MCF 10A (cell line): ENCODE measurements at regions not wholly inside any gene's neighbourhood (a gene's known extent, or its start where the extent isn't known, plus 50 kb on each side); places are given as distances from the start of the nearest gene placed in this dataset.

Experiments used
- BruUV-seq: library from RNA; stranded (reverse); fragments of 400-500 nt; replicated peaks from 2 replicates; lab custom pipeline; 2021; lab: Mats Ljungman, UMichigan
- CTCF ChIA-PET: fragments of 300-600 bp; sonication (Branson Sonifier 250); formaldehyde crosslinking; extraction: SDS; loops from one replicate; lab custom pipeline; 2021; ENCODE audit warnings: antibody characterized with exemption, inconsistent platforms; lab: Yijun Ruan, JAX
- POLR2A ChIA-PET: fragments of 300-600, 350-650 bp; sonication (Branson Sonifier 250); formaldehyde crosslinking; extraction: SDS; loops from one replicate; lab custom pipeline; 2020; ENCODE audit warnings: antibody characterized with exemption, inconsistent platforms; lab: Yijun Ruan, JAX
- DNase-seq: peaks from one replicate; pipeline ENCODE4 v3.0.0-alpha.2; 2018; ENCODE audit not compliant: unreplicated experiment
- H3K27ac Mint-ChIP-seq: one replicate; pipeline ENCODE4 v1.8.0; 2022; ENCODE audit warnings: mild to moderate bottlenecking, low read depth, mixed read lengths; ENCODE audit not compliant: unreplicated experiment
- H3K27me3 Mint-ChIP-seq: one replicate; pipeline ENCODE4 v1.8.0; 2022; ENCODE audit warnings: mixed read lengths; ENCODE audit not compliant: insufficient read depth, unreplicated experiment
- H3K36me3 Mint-ChIP-seq: one replicate; pipeline ENCODE4 v1.8.0; 2022; ENCODE audit warnings: mild to moderate bottlenecking, moderate library complexity, mixed read lengths; ENCODE audit not compliant: insufficient read depth, unreplicated experiment
- H3K4me1 Mint-ChIP-seq: one replicate; pipeline ENCODE4 v1.8.0; 2022; ENCODE audit warnings: mixed read lengths; ENCODE audit not compliant: insufficient read depth, unreplicated experiment
- H3K4me3 Mint-ChIP-seq: one replicate; pipeline ENCODE4 v1.8.0; 2022; ENCODE audit warnings: mild to moderate bottlenecking, moderate library complexity, mixed read lengths; ENCODE audit not compliant: unreplicated experiment
- H3K9me3 Mint-ChIP-seq: one replicate; pipeline ENCODE4 v1.8.0; 2022; ENCODE audit warnings: mixed read lengths; ENCODE audit not compliant: unreplicated experiment
- intact Hi-C: fragments of 100-400 bp; cut with micrococcal nuclease; formaldehyde crosslinking; loops from 2 replicates; pipeline ENCODE4 v1.14.1; 2022
- TF ChIP-seq, protein P1 (sequence below): fragments of 200-600 bp; IDR thresholded peaks from one replicate; pipeline ENCODE4 v1.8.0; 2022; ENCODE audit warnings: antibody characterized with exemption, mild to moderate bottlenecking; ENCODE audit not compliant: unreplicated experiment

DNA sequence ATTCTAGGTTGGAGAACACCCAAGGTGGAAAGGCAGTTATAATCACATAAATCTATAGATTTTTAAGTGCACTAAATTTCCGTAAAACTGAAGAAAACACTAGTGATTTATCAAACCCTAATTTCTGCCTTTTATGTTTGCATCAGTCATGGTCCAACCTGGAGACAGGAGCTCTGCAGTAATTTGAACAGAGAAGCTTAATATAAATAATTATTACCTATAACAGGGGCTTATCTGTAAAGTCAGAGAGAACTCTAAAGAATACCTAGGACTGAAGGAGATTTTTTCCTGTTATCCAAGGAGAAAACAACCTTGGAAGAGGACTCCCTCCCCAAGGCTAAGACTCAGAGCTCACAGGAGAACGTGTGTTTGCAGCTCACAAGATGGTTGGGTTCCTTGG is 95.1 kb downstream of the MPP7 start:
- TF ChIP-seq, protein P1, sequence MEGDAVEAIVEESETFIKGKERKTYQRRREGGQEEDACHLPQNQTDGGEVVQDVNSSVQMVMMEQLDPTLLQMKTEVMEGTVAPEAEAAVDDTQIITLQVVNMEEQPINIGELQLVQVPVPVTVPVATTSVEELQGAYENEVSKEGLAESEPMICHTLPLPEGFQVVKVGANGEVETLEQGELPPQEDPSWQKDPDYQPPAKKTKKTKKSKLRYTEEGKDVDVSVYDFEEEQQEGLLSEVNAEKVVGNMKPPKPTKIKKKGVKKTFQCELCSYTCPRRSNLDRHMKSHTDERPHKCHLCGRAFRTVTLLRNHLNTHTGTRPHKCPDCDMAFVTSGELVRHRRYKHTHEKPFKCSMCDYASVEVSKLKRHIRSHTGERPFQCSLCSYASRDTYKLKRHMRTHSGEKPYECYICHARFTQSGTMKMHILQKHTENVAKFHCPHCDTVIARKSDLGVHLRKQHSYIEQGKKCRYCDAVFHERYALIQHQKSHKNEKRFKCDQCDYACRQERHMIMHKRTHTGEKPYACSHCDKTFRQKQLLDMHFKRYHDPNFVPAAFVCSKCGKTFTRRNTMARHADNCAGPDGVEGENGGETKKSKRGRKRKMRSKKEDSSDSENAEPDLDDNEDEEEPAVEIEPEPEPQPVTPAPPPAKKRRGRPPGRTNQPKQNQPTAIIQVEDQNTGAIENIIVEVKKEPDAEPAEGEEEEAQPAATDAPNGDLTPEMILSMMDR: no peak
- H3K4me3 Mint-ChIP-seq: no peak overlapping the region
- H3K27me3 Mint-ChIP-seq: no peaks in the 10 kb centered on the region
- ChIA-PET POLR2A (no interaction called here), CTCF (no interaction called here)
- H3K9me3 Mint-ChIP-seq: peaks cover 7% of the 10 kb centered on the region
- H3K36me3 Mint-ChIP-seq: no peaks in the 10 kb centered on the region
- H3K4me1 Mint-ChIP-seq: no peaks in the 10 kb centered on the region
- no peak overlapping the region for H3K27ac Mint-ChIP-seq
- intact Hi-C loops: no loop called here
- no peak for DNase-seq
- no TSS peak for BruUV-seq

DNA sequence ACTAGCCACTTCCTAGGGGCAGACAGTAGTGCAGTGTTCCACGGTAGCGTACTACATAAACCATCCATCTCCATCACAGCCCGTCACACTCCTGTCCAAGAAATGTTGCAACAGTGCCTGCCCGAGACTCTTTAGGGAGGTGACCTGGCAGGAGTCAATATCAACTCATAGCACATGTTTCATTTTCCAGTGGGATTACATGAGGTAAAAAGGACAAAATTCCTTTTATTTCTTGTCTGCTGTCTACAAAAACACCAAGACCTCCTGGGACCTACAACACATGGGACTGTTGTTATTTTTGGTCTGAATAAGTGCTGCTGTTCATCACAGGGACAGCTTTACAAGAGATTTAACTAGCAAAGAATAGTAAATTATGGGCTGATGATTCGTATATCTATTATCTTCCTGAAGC is 99.9 kb downstream of the MPP7 start:
- CTCF ChIA-PET: interaction anchor here (0.7 kb wide), 1 partner anchor 189 kb away, joined by 3 read pairs; no protein-coding TSS in a partner anchor

DNA sequence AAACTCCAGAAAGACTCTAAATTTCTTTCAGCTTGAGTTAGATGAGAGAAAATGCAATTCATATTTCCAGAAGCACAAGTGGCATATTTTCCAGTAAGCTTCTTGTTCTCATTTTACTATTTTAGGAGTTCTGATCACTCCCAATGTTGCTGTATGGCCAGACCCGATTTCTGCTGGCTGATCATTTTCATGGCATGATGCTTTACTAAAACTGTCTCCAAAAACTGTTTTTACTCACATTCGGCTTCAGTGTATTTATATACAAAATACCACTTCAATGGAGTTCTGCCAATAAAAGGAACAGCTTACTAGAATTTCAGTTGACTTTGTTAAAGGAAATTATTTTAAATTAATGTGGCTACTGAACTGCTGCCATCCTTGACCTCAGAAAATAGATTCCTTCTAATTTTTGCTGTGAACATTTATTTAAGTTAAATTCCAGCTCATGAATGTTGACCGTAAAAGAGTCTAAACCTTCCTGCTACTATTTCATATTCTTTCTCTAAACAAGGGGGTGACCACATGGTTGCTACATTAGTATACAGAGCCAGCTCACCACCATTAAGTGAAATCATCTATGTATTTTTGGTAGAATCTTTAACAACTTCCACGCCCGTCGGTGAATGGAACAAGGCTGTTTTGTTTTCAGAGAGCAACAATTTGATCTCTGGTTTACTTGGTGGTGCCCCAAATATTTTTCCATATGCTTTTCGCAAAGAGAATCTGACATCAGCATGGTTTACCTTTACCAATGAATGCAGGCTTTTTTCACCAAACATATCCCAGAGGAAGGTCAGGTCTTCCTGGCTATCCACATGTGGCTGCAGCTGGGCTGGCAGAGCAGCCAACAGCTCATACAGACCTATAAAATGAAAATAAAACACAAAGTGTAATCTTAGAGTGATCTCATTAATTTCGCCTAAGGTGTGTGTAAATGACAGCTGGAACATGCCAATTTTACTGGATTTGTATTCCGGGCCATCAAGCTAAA is 101.2 kb downstream of the MPP7 start:
- no peaks in the 10 kb centered on the region for H3K4me1 Mint-ChIP-seq
- no peaks in the 10 kb centered on the region for H3K36me3 Mint-ChIP-seq
- no peak for DNase-seq
- H3K9me3 Mint-ChIP-seq: peaks cover 7% of the 10 kb centered on the region
- TF ChIP-seq, protein P1: no peak
- H3K4me3 Mint-ChIP-seq: no peak overlapping the region
- no TSS peak for BruUV-seq
- no peak overlapping the region for H3K27ac Mint-ChIP-seq
- no peaks in the 10 kb centered on the region for H3K27me3 Mint-ChIP-seq
- CTCF ChIA-PET: no interaction called here
- POLR2A ChIA-PET: interaction anchor here (0.6 to 0.7 kb wide), 3 partner anchors 601 to 1047 kb away, joined by 3 to 4 read pairs (median 3); partner anchors contain the start of gene YME1L1
- intact Hi-C loops: no loop called here

More for the DNA sequence above, 99.9 kb downstream of the MPP7 start:
- DNase-seq: no peak
- no peaks in the 10 kb centered on the region for H3K27me3 Mint-ChIP-seq
- no peaks in the 10 kb centered on the region for H3K4me1 Mint-ChIP-seq
- no TSS peak for BruUV-seq
- no peaks in the 10 kb centered on the region for H3K36me3 Mint-ChIP-seq
- intact Hi-C loops: no loop called here
- H3K27ac Mint-ChIP-seq: no peak overlapping the region
- H3K9me3 Mint-ChIP-seq: peaks cover 7% of the 10 kb centered on the region
- TF ChIP-seq, protein P1: no peak
- POLR2A ChIA-PET: no interaction called here
- no peak overlapping the region for H3K4me3 Mint-ChIP-seq

DNA sequence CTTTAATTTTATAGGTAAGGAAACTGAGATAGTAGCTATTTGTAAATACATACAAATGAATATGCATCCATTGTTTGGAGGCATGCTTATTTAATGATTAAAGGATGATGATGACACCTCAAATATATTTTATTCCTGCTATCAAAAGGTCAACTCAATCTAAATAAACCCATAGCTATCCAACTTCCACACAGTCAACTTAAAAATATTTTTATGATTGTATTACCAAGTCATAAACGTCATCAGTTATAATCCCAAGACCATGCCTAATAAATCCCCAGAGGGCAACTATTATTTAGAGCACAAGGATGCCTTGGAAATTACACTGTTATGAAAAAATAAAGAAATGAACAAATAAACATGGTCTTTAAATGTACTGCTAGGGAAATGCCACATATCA is 102.1 kb downstream of the MPP7 start:
- no peak overlapping the region for H3K4me3 Mint-ChIP-seq
- peaks cover 6% of the 10 kb centered on the region for H3K9me3 Mint-ChIP-seq
- no peaks in the 10 kb centered on the region for H3K36me3 Mint-ChIP-seq
- ChIA-PET POLR2A (interaction anchor here (0.6 to 0.7 kb wide), 3 partner anchors 21 to 665 kb away, joined by 3 to 4 read pairs (median 3); no protein-coding TSS in a partner anchor), CTCF (no interaction called here)
- TF ChIP-seq, protein P1: no peak
- intact Hi-C loops: no loop called here
- H3K4me1 Mint-ChIP-seq: no peaks in the 10 kb centered on the region
- no peak overlapping the region for H3K27ac Mint-ChIP-seq
- DNase-seq: no peak
- BruUV-seq: no TSS peak
- no peaks in the 10 kb centered on the region for H3K27me3 Mint-ChIP-seq
